ENCODE measurements at regions not wholly inside any gene's neighbourhood (a gene's known extent, or its start where the extent isn't known, plus 50 kb on each side); places are given as distances from the start of the nearest gene placed in this dataset.

- Histone ChIP-seq H3K4me1 (ENCODE audit: insufficient read depth, low read length, poor library complexity, severe bottlenecking) (no peaks in the 10 kb centered on the region), H3K4me2 (ENCODE audit: low read length) (no peak overlapping the region), H3K79me2 (ENCODE audit: insufficient read depth, low read depth, low read length) (no peaks in the 10 kb centered on the region), H2AFZ (ENCODE audit: low read length) (no peak overlapping the region), H3K36me3 (ENCODE audit: insufficient read depth, low read length) (no peaks in the 10 kb centered on the region), H3K9me2 (ENCODE audit: insufficient read depth, low read length) (no peaks in the 10 kb centered on the region), H4K20me1 (ENCODE audit: insufficient read depth, low read length) (no peaks in the 10 kb centered on the region), H3K27ac (ENCODE audit: low read depth, low read length, poor library complexity, severe bottlenecking) (no peak overlapping the region), H3K4me3 (ENCODE audit: low read depth, low read length, poor library complexity, severe bottlenecking) (no peak overlapping the region), H3K9me3 (ENCODE audit: low read length) (no peaks in the 10 kb centered on the region)
- DNase-seq (ENCODE audit: low spot score), result no peak
- intact Hi-C loops (cut with micrococcal nuclease; ENCODE audit: unreplicated experiment), result no loop called here
- TF ChIP-seq CTCF (conservative IDR thresholded peaks at IDR 0.05; ENCODE audit: low read length), result no peak
- no peak for TF ChIP-seq EZH2phosphoT487 (IDR thresholded peaks at IDR 0.05; ENCODE audit: borderline replicate concordance, low read depth, low read length)
- BruUV-seq (replicated peaks), result no TSS peak
- ChIA-PET CTCF (ENCODE audit: unreplicated experiment) (no interaction called here), POLR2A (no interaction called here)
These were observed 214.3 kb upstream of the CDH11 start for GRCh38 chr16:65336160-65336559.

- CTCF ChIA-PET (ENCODE audit: unreplicated experiment), result no interaction called here
- Histone ChIP-seq H3K4me2 (ENCODE audit: low read length) (no peak overlapping the region), H3K27ac (ENCODE audit: low read depth, low read length, poor library complexity, severe bottlenecking) (no peak overlapping the region), H4K20me1 (ENCODE audit: insufficient read depth, low read length) (no peaks in the 10 kb centered on the region), H3K9me2 (ENCODE audit: insufficient read depth, low read length) (no peaks in the 10 kb centered on the region), H3K4me3 (ENCODE audit: low read depth, low read length, poor library complexity, severe bottlenecking) (no peak overlapping the region), H3K79me2 (ENCODE audit: insufficient read depth, low read depth, low read length) (no peaks in the 10 kb centered on the region), H2AFZ (ENCODE audit: low read length) (no peak overlapping the region), H3K9me3 (ENCODE audit: low read length) (no peaks in the 10 kb centered on the region), H3K36me3 (ENCODE audit: insufficient read depth, low read length) (no peaks in the 10 kb centered on the region), H3K4me1 (ENCODE audit: insufficient read depth, low read length, poor library complexity, severe bottlenecking) (no peaks in the 10 kb centered on the region)
- no peak for DNase-seq (ENCODE audit: low spot score)
- no TSS peak for BruUV-seq (replicated peaks)
- intact Hi-C loops (cut with micrococcal nuclease; ENCODE audit: unreplicated experiment), result no loop called here
- POLR2A ChIA-PET, result interaction anchor here (0.6 kb wide), 1 partner anchor 1995 kb away, joined by 4 read pairs; no protein-coding TSS in a partner anchor
- TF ChIP-seq CTCF (conservative IDR thresholded peaks at IDR 0.05; ENCODE audit: low read length) (no peak), EZH2phosphoT487 (IDR thresholded peaks at IDR 0.05; ENCODE audit: borderline replicate concordance, low read depth, low read length) (no peak)
These were observed 212.2 kb upstream of the CDH11 start for GRCh38 chr16:65334081-65334480.

GRCh38 chr16:65333283-65333682 lies 211.4 kb upstream of the CDH11 start:
- BruUV-seq (replicated peaks), result no TSS peak
- H3K9me3 ChIP-seq (ENCODE audit: low read length), result no peaks in the 10 kb centered on the region
- no peak overlapping the region for H3K4me2 ChIP-seq (ENCODE audit: low read length)
- intact Hi-C loops (cut with micrococcal nuclease; ENCODE audit: unreplicated experiment), result no loop called here
- DNase-seq (ENCODE audit: low spot score), result no peak
- TF ChIP-seq EZH2phosphoT487 (IDR thresholded peaks at IDR 0.05; ENCODE audit: borderline replicate concordance, low read depth, low read length), result no peak
- no peak for TF ChIP-seq CTCF (conservative IDR thresholded peaks at IDR 0.05; ENCODE audit: low read length)
- H3K4me3 ChIP-seq (ENCODE audit: low read depth, low read length, poor library complexity, severe bottlenecking), result no peak overlapping the region
- no peaks in the 10 kb centered on the region for H3K79me2 ChIP-seq (ENCODE audit: insufficient read depth, low read depth, low read length)
- POLR2A ChIA-PET, result no interaction called here
- H3K4me1 ChIP-seq (ENCODE audit: insufficient read depth, low read length, poor library complexity, severe bottlenecking), result no peaks in the 10 kb centered on the region
- CTCF ChIA-PET (ENCODE audit: unreplicated experiment), result no interaction called here
- no peaks in the 10 kb centered on the region for H3K9me2 ChIP-seq (ENCODE audit: insufficient read depth, low read length)
- H4K20me1 ChIP-seq (ENCODE audit: insufficient read depth, low read length), result no peaks in the 10 kb centered on the region
- H3K27ac ChIP-seq (ENCODE audit: low read depth, low read length, poor library complexity, severe bottlenecking), result no peak overlapping the region
- H3K36me3 ChIP-seq (ENCODE audit: insufficient read depth, low read length), result no peaks in the 10 kb centered on the region
- no peak overlapping the region for H2AFZ ChIP-seq (ENCODE audit: low read length)
